NB4 (cell line): ENCODE measurements at regions not wholly inside any gene's neighbourhood (a gene's known extent, or its start where the extent isn't known, plus 50 kb on each side); places are given as distances from the start of the nearest gene placed in this dataset.

Experiments used
- DNase-seq: peaks from one replicate; pipeline ENCODE4 v3.0.0; 2010; ENCODE audit warnings: low read depth
- H3K4me3 ChIP-seq: one replicate; pipeline ENCODE4 v1.5.1; 2011; ENCODE audit warnings: mild to moderate bottlenecking, low read depth, low read length, moderate library complexity
- MYC ChIP-seq: IDR thresholded peaks from 2 replicates; pipeline ENCODE4 v1.6.1; 2011; ENCODE audit warnings: low read depth, low read length
- POLR2A ChIP-seq: IDR thresholded peaks from 2 replicates; pipeline ENCODE4 v1.6.1; 2011; ENCODE audit warnings: mild to moderate bottlenecking; ENCODE audit not compliant: insufficient read length; ENCODE audit errors: extremely low read depth
- TF ChIP-seq, protein P1 (sequence below): IDR thresholded peaks from 2 replicates; pipeline ENCODE4 v1.6.1; 2011; ENCODE audit warnings: low read depth, low read length
- TF ChIP-seq, protein P2 (sequence below): IDR thresholded peaks from one replicate; pipeline ENCODE4 v1.5.1; 2012; ENCODE audit warnings: low read depth, low read length

DNA sequence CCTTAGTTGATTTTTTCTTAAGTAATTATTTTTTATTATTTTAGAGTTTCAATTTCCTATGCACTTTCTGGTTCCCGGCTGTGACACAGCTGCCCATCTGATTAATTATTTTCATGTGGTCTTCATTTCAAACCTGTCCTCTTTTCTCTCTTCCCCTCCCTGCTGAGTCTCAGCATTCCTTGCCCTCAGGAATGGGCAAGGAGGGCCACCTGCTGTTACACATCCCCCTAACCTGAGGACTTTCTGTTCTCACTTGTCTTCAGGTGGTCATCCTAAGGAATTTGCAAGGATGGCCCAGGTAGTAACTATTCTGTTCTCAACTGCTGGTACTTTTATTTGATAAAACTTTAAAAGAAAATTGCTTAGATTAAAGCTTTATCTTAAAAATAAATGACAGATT, 545.0 kb downstream of the OTOL1 start:
- no peak for TF ChIP-seq MYC
- no peak for DNase-seq
- H3K4me3 ChIP-seq: no peak overlapping the region

DNA sequence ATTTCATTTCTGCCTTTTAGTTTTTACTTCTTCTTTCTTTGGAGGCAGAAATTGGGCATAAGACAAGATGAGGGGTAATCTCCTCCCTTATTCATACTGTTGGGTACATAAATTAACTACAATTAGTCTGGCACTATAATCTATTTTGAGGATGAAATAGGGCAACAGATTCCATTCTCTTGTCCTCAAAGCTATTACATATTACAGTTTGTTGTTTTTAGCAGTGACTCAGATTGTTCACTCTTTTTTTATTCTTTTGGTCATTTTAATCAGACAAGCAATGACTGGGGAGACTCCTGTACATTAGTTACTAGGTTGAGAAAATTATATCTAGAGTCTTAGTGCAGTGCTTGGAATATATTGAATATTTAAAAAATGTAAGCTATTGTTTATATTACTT, 556.0 kb downstream of the OTOL1 start:
- no peak overlapping the region for H3K4me3 ChIP-seq
- TF ChIP-seq, protein P1, sequence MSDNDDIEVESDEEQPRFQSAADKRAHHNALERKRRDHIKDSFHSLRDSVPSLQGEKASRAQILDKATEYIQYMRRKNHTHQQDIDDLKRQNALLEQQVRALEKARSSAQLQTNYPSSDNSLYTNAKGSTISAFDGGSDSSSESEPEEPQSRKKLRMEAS: no peak
- TF ChIP-seq, protein P2, sequence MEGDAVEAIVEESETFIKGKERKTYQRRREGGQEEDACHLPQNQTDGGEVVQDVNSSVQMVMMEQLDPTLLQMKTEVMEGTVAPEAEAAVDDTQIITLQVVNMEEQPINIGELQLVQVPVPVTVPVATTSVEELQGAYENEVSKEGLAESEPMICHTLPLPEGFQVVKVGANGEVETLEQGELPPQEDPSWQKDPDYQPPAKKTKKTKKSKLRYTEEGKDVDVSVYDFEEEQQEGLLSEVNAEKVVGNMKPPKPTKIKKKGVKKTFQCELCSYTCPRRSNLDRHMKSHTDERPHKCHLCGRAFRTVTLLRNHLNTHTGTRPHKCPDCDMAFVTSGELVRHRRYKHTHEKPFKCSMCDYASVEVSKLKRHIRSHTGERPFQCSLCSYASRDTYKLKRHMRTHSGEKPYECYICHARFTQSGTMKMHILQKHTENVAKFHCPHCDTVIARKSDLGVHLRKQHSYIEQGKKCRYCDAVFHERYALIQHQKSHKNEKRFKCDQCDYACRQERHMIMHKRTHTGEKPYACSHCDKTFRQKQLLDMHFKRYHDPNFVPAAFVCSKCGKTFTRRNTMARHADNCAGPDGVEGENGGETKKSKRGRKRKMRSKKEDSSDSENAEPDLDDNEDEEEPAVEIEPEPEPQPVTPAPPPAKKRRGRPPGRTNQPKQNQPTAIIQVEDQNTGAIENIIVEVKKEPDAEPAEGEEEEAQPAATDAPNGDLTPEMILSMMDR: no peak
- TF ChIP-seq MYC (no peak), POLR2A (no peak)
- no peak for DNase-seq

DNA sequence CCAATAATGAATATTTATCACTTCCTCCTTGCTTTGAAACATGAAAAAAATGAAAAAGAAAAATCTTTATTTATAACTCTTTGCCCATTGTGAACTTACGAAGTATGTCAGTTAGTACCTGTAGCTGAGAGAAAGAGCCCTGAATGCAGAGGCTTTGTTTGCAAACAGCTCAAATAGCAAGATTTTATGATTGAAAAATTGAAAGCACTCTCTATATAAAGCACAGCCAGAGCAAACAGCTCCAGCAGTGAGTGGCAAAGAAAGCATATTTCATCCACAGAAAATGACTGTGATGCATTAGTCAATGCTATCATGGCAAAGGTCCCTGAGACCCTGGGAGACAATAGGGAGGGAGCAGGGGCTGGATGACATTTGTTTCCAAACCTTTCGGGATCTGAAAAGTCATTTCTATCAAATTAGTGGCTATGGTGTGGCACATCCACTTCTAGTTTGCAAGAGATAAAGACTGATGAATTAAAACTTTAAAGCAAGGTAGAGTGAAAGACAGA, 576.1 kb downstream of the OTOL1 start:
- TF ChIP-seq POLR2A (no peak), MYC (no peak)
- TF ChIP-seq, protein P2: no peak
- TF ChIP-seq, protein P1: no peak
- H3K4me3 ChIP-seq: no peak overlapping the region
- no peak for DNase-seq

DNA sequence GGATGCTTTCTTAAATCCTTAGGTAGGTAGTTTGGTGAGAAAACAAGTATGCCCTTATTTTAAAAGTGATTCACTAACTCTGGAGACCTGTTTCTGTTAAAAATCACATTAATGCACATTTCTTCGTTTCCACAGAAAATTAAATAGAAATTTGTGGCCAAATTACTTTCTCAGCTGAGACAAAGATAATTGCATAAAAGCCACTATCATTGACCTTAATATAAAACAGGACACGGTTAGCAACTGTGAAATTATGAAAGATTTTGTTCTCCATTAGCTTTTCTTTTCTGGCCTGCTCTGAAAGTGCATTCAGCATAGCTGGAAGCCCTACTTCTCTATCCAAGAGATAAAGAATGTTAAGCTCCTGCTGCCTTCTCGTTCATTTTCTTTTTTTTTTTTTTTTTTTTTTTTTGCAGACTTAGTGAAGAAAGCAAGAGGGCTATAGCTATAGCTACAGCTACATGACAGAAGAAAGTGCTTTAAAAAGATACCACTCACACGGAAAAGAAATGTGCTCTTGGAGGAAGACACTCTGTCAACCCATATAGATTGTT, 576.9 kb downstream of the OTOL1 start:
- TF ChIP-seq, protein P1: no peak
- no peak for TF ChIP-seq POLR2A
- TF ChIP-seq, protein P2: no peak
- TF ChIP-seq MYC: no peak
- DNase-seq: no peak

DNA sequence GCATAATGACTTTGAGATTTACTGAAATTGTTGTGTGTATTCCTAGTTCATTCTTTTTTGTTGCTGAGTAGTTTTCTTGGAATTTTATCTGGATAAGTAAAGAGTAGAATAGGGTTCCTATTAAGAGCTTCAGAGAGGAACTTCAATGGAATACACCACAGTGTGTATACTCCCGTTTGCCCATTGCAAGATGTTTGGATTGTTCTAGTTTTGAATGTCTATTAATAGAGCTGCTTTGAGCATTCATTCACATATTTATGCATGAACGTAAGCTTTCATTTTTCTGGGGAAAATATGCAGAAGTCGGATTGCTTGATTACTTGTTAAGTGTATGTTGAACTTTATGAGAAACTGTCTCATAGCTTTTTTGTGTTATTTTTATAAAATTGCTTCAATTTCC, 580.5 kb downstream of the OTOL1 start:
- TF ChIP-seq POLR2A: no peak
- TF ChIP-seq, protein P2: no peak
- TF ChIP-seq MYC: no peak
- TF ChIP-seq, protein P1: no peak
- no peak overlapping the region for H3K4me3 ChIP-seq
- DNase-seq: no peak

More for the DNA sequence above, 576.9 kb downstream of the OTOL1 start:
- no peak overlapping the region for H3K4me3 ChIP-seq

DNA sequence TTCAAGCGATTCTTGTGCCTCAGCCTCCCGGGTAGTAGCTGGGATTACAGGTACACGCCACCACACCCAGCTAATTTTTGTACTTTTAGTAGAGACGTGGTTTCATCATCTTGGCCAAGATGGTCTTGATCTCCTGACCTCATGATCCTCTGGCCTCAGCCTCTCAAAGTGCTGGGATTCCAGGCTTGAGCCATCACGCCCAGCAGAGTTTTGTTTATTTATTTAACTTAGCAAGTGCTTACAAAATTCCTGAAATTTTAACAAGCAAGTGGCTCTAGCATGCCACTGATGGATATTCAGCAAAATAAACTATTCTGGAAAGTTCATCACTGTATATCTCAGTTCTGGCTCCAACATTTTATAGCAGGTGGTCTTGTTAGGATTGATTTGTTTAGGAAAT, 585.9 kb downstream of the OTOL1 start:
- H3K4me3 ChIP-seq: no peak overlapping the region
- no peak for DNase-seq
- TF ChIP-seq, protein P2: no peak
- no peak for TF ChIP-seq POLR2A
- TF ChIP-seq MYC: no peak
- TF ChIP-seq, protein P1: no peak
